Keratinocyte (primary cell): ENCODE measurements at regions not wholly inside any gene's neighbourhood (a gene's known extent, or its start where the extent isn't known, plus 50 kb on each side); places are given as distances from the start of the nearest gene placed in this dataset.
A peak's percentile ranks its signal among the peaks of the same experiment; 100 is the strongest.
"Not testable (repeated sequence)": the region's sequence is repeated elsewhere in the genome, so short reads cannot be mapped to it uniquely, and the experiment has no call there.

Experiments
- DNase-seq: peaks from one replicate; pipeline ENCODE4 v3.0.0-alpha.2; 2011; ENCODE audit warnings: low read depth, missing footprints, low spot score
- FAIRE-seq: peaks from 2 replicates; lab custom pipeline; 2011; peaks lifted over from hg19 to GRCh38; lab: Jason Lieb, UNC
- H2AFZ ChIP-seq: 2 replicates; pipeline ENCODE4 v1.6.0; 2012; ENCODE audit warnings: low read length, control low read depth, inconsistent platforms; ENCODE audit not compliant: control insufficient read depth
- H3K27ac ChIP-seq: 2 replicates; pipeline ENCODE4 v1.5.1; 2011; ENCODE audit warnings: low read length; ENCODE audit not compliant: control insufficient read depth, insufficient read depth
- H3K27me3 ChIP-seq: 3 replicates; pipeline ENCODE4 v1.6.0; 2011; ENCODE audit warnings: low read length; ENCODE audit not compliant: control insufficient read depth, insufficient read depth; ENCODE audit errors: extremely low read depth
- H3K36me3 ChIP-seq, 2 experiments: 2 replicates in 1 of 2; 3 replicates in 1 of 2; pipeline ENCODE4 v1.5.1; 2011; ENCODE audit warnings: low read length in 2 of 2, mild to moderate bottlenecking in 1 of 2; ENCODE audit not compliant: control insufficient read depth in 2 of 2, insufficient read depth in 2 of 2; ENCODE audit errors: extremely low read depth in 1 of 2
- H3K4me1 ChIP-seq: 3 replicates; pipeline ENCODE4 v1.5.1; 2011; ENCODE audit warnings: low read length; ENCODE audit not compliant: control insufficient read depth, insufficient read depth; ENCODE audit errors: extremely low read depth
- H3K4me2 ChIP-seq: 3 replicates; pipeline ENCODE4 v1.6.0; 2011; ENCODE audit warnings: low read depth, low read length; ENCODE audit not compliant: control insufficient read depth, insufficient read depth; ENCODE audit errors: extremely low read depth
- H3K4me3 ChIP-seq, 3 experiments: fragments of 200-600 bp in 1 of 3; sonication (generic) in 1 of 3; 2 replicates in 2 of 3; 3 replicates in 1 of 3; pipeline ENCODE4 v1.5.1; 2011 to 2016; ENCODE audit warnings: low read length in 3 of 3, mild to moderate bottlenecking in 3 of 3, control low read depth in 2 of 3, inconsistent platforms in 1 of 3, low read depth in 1 of 3, mixed read lengths in 1 of 3, mixed run types in 1 of 3, moderate library complexity in 1 of 3; ENCODE audit not compliant: control insufficient read depth in 2 of 3, insufficient read depth in 2 of 3; ENCODE audit errors: extremely low read depth in 1 of 3
- H3K79me2 ChIP-seq: 2 replicates; pipeline ENCODE4 v1.6.0; 2012; ENCODE audit warnings: low read length; ENCODE audit not compliant: control insufficient read depth, insufficient read depth
- H3K9ac ChIP-seq: 3 replicates; pipeline ENCODE4 v1.6.0; 2011; ENCODE audit warnings: low read length; ENCODE audit not compliant: control insufficient read depth, insufficient read depth; ENCODE audit errors: extremely low read depth
- H3K9me1 ChIP-seq: 3 replicates; pipeline ENCODE4 v1.6.0; 2011; ENCODE audit warnings: low read length; ENCODE audit not compliant: control insufficient read depth, insufficient read depth; ENCODE audit errors: extremely low read depth
- H3K9me3 ChIP-seq: 2 replicates; pipeline ENCODE4 v1.5.1; 2012; ENCODE audit warnings: low read depth, low read length; ENCODE audit not compliant: control insufficient read depth
- H4K20me1 ChIP-seq: 3 replicates; pipeline ENCODE4 v1.6.0; 2011; ENCODE audit warnings: low read length; ENCODE audit not compliant: control insufficient read depth, insufficient read depth; ENCODE audit errors: extremely low read depth
- EZH2 ChIP-seq: IDR thresholded peaks from one replicate; pipeline ENCODE4 v1.6.1; 2012; ENCODE audit warnings: inconsistent platforms, mild to moderate bottlenecking, low read length, moderate library complexity
- dilution Hi-C: fragments of 300-500 bp; cut with MboI; formaldehyde crosslinking; loops from one replicate; pipeline ENCODE4 v1.7.0; 2020; ENCODE audit warnings: low sequenced_read_pairs; ENCODE audit not compliant: extremely low pct_ligation_motif_present
- TF ChIP-seq, protein P1 (sequence below), 3 experiments: IDR thresholded peaks in 1 of 3; conservative IDR thresholded peaks in 1 of 3; optimal IDR thresholded peaks in 1 of 3; 2 replicates in 2 of 3; 3 replicates in 1 of 3; pipeline versions ENCODE3 to v1.5.1; 2011; ENCODE audit warnings: low read length in 3 of 3, mild to moderate bottlenecking in 3 of 3, moderate library complexity in 2 of 3, control low read depth in 1 of 3, inconsistent platforms in 1 of 3; ENCODE audit not compliant: insufficient read depth in 2 of 3; ENCODE audit errors: extremely low read depth in 1 of 3

DNA sequence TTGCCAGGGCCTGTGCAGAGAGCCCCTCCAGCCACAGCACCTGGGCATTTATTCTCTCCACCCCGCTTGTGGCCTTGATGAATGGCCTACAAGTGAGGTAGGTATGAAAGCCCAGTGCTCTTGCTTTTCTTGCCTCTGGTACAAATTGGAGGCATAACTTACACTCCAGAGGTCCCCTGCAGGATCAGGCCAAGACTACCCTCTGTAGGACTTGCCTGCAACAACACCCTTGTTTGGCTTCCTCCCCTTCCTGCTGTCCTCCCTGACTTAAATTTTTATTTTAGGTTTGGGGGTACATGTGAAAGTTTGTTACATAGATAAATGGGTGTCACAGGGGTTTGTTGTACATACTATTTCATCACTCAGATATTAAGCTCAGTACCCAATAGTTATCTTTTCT, 95.7 kb downstream of the CDC42EP3 start:
- TF ChIP-seq, protein P1, sequence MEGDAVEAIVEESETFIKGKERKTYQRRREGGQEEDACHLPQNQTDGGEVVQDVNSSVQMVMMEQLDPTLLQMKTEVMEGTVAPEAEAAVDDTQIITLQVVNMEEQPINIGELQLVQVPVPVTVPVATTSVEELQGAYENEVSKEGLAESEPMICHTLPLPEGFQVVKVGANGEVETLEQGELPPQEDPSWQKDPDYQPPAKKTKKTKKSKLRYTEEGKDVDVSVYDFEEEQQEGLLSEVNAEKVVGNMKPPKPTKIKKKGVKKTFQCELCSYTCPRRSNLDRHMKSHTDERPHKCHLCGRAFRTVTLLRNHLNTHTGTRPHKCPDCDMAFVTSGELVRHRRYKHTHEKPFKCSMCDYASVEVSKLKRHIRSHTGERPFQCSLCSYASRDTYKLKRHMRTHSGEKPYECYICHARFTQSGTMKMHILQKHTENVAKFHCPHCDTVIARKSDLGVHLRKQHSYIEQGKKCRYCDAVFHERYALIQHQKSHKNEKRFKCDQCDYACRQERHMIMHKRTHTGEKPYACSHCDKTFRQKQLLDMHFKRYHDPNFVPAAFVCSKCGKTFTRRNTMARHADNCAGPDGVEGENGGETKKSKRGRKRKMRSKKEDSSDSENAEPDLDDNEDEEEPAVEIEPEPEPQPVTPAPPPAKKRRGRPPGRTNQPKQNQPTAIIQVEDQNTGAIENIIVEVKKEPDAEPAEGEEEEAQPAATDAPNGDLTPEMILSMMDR (optimal IDR thresholded peaks at IDR 0.05 in 1 of 3, IDR thresholded peaks at IDR 0.05 in 1 of 3, conservative IDR thresholded peaks at IDR 0.05 in 1 of 3; ENCODE audit: extremely low read depth in 1 of 3, insufficient read depth in 2 of 3, low read length in 3 of 3), result peak in 1 of 3 experiments; percentile 34
- no peak for TF ChIP-seq EZH2
- Histone ChIP-seq H2AFZ (no peak overlapping the region), H3K27me3 (no peaks in the 10 kb centered on the region), H3K4me2 (no peak overlapping the region), H4K20me1 (no peaks in the 10 kb centered on the region), H3K27ac (no peak overlapping the region), H3K4me3 (no peak overlapping the region), H3K9ac (no peak overlapping the region), H3K9me1 (no peaks in the 10 kb centered on the region), H3K36me3 (no peaks in the 10 kb centered on the region), H3K4me1 (peaks cover 9% of the 10 kb centered on the region), H3K9me3 (peaks cover 3% of the 10 kb centered on the region), H3K79me2 (no peaks in the 10 kb centered on the region)
- DNase-seq, result no peak
- dilution Hi-C loops, result no loop called here
- no peak for FAIRE-seq

DNA sequence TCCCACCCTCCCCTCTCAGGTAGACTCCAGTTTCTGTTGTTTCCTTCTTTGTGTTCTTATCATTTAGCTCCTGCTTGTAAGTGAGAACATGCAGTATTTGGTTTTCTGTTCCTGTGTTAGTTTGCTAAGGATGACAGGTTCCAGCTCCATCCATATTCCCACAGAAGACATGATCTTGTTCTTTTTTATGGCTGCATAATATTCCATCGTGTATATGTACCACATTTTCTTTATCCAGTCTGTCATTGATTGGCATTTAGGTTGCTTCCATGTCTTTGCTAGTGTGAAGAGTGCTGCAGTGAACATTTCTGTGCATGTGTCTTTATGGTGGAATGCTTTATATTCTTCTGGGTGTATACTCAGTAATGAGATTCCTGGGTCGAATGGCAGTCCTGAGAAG, 95.2 kb downstream of the CDC42EP3 start:
- H3K9ac ChIP-seq, H3K4me1 ChIP-seq, H2AFZ ChIP-seq, H3K36me3 ChIP-seq, H3K27me3 ChIP-seq, dilution Hi-C loops, H3K4me2 ChIP-seq, H4K20me1 ChIP-seq, FAIRE-seq, DNase-seq, H3K79me2 ChIP-seq, H3K9me1 ChIP-seq, H3K9me3 ChIP-seq, H3K4me3 ChIP-seq, H3K27ac ChIP-seq: not testable (repeated sequence)

DNA sequence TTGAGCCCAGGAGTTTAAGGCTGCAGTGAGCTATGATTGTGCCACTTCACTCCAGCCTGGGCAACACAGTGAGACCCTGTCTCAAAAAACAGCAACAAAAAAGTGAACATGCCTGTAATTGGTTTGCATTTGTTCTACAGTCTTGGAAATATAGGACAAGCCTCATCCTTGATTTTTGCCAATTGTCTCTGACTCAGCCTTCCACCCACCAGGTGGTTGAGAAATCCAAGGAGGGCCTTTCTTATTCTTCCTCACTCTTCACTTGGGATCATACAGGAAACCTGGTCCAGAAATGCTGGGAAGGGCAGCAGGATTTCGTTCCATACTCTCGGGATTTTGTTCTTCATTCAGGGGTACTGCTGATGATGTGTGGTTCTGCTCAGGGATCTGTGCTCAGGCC, 94.6 kb downstream of the CDC42EP3 start:
- H2AFZ ChIP-seq, result no peak overlapping the region
- FAIRE-seq (no peak), DNase-seq (no peak)
- no peak overlapping the region for H3K9ac ChIP-seq
- peaks cover 3% of the 10 kb centered on the region for H3K9me3 ChIP-seq
- no peaks in the 10 kb centered on the region for H3K36me3 ChIP-seq
- no peak overlapping the region for H3K4me3 ChIP-seq
- dilution Hi-C loops, result no loop called here
- no peaks in the 10 kb centered on the region for H4K20me1 ChIP-seq
- H3K9me1 ChIP-seq, result no peaks in the 10 kb centered on the region
- no peaks in the 10 kb centered on the region for H3K79me2 ChIP-seq
- no peaks in the 10 kb centered on the region for H3K27me3 ChIP-seq
- H3K4me2 ChIP-seq, result no peak overlapping the region
- peaks cover 7% of the 10 kb centered on the region for H3K4me1 ChIP-seq
- no peak overlapping the region for H3K27ac ChIP-seq
- TF ChIP-seq, protein P1 (optimal IDR thresholded peaks at IDR 0.05 in 1 of 3, IDR thresholded peaks at IDR 0.05 in 1 of 3, conservative IDR thresholded peaks at IDR 0.05 in 1 of 3; ENCODE audit: extremely low read depth in 1 of 3, insufficient read depth in 2 of 3, low read length in 3 of 3), result no peak
- no peak for TF ChIP-seq EZH2
